ENCODE measurements at regions not wholly inside any gene's neighbourhood (a gene's known extent, or its start where the extent isn't known, plus 50 kb on each side); places are given as distances from the start of the nearest gene placed in this dataset.

- Mint-ChIP-seq H3K27ac (no peak overlapping the region), H3K4me3 (no peak overlapping the region), H3K9me3 (peaks cover 10% of the 10 kb centered on the region), H3K36me3 (ENCODE audit: low read depth) (no peaks in the 10 kb centered on the region), H3K4me1 (no peaks in the 10 kb centered on the region), H3K27me3 (no peaks in the 10 kb centered on the region)
- no peak for ATAC-seq (replicated peaks)
Observed at GRCh38 chr12:65535946-65536345, 257.5 kb downstream of the MSRB3 start.

GRCh38 chr12:65536351-65536750 lies 257.9 kb downstream of the MSRB3 start:
- ATAC-seq (replicated peaks), result no peak
- Mint-ChIP-seq H3K27me3 (no peaks in the 10 kb centered on the region), H3K9me3 (peaks cover 10% of the 10 kb centered on the region), H3K27ac (no peak overlapping the region), H3K4me3 (no peak overlapping the region), H3K36me3 (ENCODE audit: low read depth) (no peaks in the 10 kb centered on the region), H3K4me1 (no peaks in the 10 kb centered on the region)

- H3K36me3 Mint-ChIP-seq (ENCODE audit: low read depth), result no peaks in the 10 kb centered on the region
- no peak for ATAC-seq (replicated peaks)
- H3K27ac Mint-ChIP-seq, result no peak overlapping the region
- no peaks in the 10 kb centered on the region for H3K27me3 Mint-ChIP-seq
- peaks cover 10% of the 10 kb centered on the region for H3K9me3 Mint-ChIP-seq
- H3K4me1 Mint-ChIP-seq, result no peaks in the 10 kb centered on the region
- no peak overlapping the region for H3K4me3 Mint-ChIP-seq
Observed at GRCh38 chr12:65536876-65537681, 258.6 kb downstream of the MSRB3 start.

- H3K27me3 Mint-ChIP-seq, result no peaks in the 10 kb centered on the region
- H3K9me3 Mint-ChIP-seq, result peaks cover 10% of the 10 kb centered on the region
- no peak overlapping the region for H3K27ac Mint-ChIP-seq
- H3K4me1 Mint-ChIP-seq, result no peaks in the 10 kb centered on the region
- no peaks in the 10 kb centered on the region for H3K36me3 Mint-ChIP-seq (ENCODE audit: low read depth)
- ATAC-seq (replicated peaks), result no peak
- H3K4me3 Mint-ChIP-seq, result no peak overlapping the region
Observed at GRCh38 chr12:65537978-65538377, 259.5 kb downstream of the MSRB3 start.

GRCh38 chr12:65539023-65539422 lies 260.5 kb downstream of the MSRB3 start:
- Mint-ChIP-seq H3K4me1 (no peaks in the 10 kb centered on the region), H3K9me3 (peaks cover 10% of the 10 kb centered on the region), H3K36me3 (ENCODE audit: low read depth) (no peaks in the 10 kb centered on the region), H3K4me3 (no peak overlapping the region), H3K27me3 (no peaks in the 10 kb centered on the region), H3K27ac (no peak overlapping the region)
- ATAC-seq (replicated peaks), result no peak

- Mint-ChIP-seq H3K9me3 (peaks cover 10% of the 10 kb centered on the region), H3K4me1 (no peaks in the 10 kb centered on the region), H3K27ac (no peak overlapping the region), H3K4me3 (no peak overlapping the region), H3K36me3 (ENCODE audit: low read depth) (no peaks in the 10 kb centered on the region), H3K27me3 (no peaks in the 10 kb centered on the region)
- no peak for ATAC-seq (replicated peaks)
Observed at GRCh38 chr12:65540140-65540539, 261.7 kb downstream of the MSRB3 start.

GRCh38 chr12:65546528-65546927 lies 268.0 kb downstream of the MSRB3 start:
- Mint-ChIP-seq H3K27me3 (no peaks in the 10 kb centered on the region), H3K36me3 (ENCODE audit: low read depth) (no peaks in the 10 kb centered on the region), H3K9me3 (no peaks in the 10 kb centered on the region), H3K27ac (no peak overlapping the region), H3K4me3 (no peak overlapping the region), H3K4me1 (no peaks in the 10 kb centered on the region)
- ATAC-seq (replicated peaks), result no peak

- Mint-ChIP-seq H3K4me1 (no peaks in the 10 kb centered on the region), H3K4me3 (no peak overlapping the region), H3K9me3 (no peaks in the 10 kb centered on the region), H3K36me3 (ENCODE audit: low read depth) (no peaks in the 10 kb centered on the region), H3K27me3 (peaks cover 17% of the 10 kb centered on the region), H3K27ac (no peak overlapping the region)
- ATAC-seq (replicated peaks), result peak; percentile 70
Observed at GRCh38 chr12:65556676-65557437, 267.4 kb upstream of the HMGA2 start.

- no peaks in the 10 kb centered on the region for H3K9me3 Mint-ChIP-seq
- H3K4me1 Mint-ChIP-seq, result no peaks in the 10 kb centered on the region
- peaks cover 19% of the 10 kb centered on the region for H3K27me3 Mint-ChIP-seq
- no peak overlapping the region for H3K27ac Mint-ChIP-seq
- H3K4me3 Mint-ChIP-seq, result no peak overlapping the region
- ATAC-seq (replicated peaks), result no peak
- H3K36me3 Mint-ChIP-seq (ENCODE audit: low read depth), result no peaks in the 10 kb centered on the region
Observed at GRCh38 chr12:65557438-65558181, 266.7 kb upstream of the HMGA2 start.

- Mint-ChIP-seq H3K9me3 (no peaks in the 10 kb centered on the region), H3K27me3 (peaks cover 26% of the 10 kb centered on the region), H3K27ac (no peak overlapping the region), H3K4me3 (no peak overlapping the region), H3K4me1 (no peaks in the 10 kb centered on the region), H3K36me3 (ENCODE audit: low read depth) (no peaks in the 10 kb centered on the region)
- ATAC-seq (replicated peaks), result no peak
Observed at GRCh38 chr12:65560286-65560685, 264.0 kb upstream of the HMGA2 start.

GRCh38 chr12:65561798-65562382 lies 262.4 kb upstream of the HMGA2 start:
- no peaks in the 10 kb centered on the region for H3K9me3 Mint-ChIP-seq
- H3K4me3 Mint-ChIP-seq, result no peak overlapping the region
- no peaks in the 10 kb centered on the region for H3K36me3 Mint-ChIP-seq (ENCODE audit: low read depth)
- H3K27ac Mint-ChIP-seq, result no peak overlapping the region
- H3K27me3 Mint-ChIP-seq, result peaks cover 28% of the 10 kb centered on the region
- no peak for ATAC-seq (replicated peaks)
- no peaks in the 10 kb centered on the region for H3K4me1 Mint-ChIP-seq

GRCh38 chr12:65565601-65566560 lies 258.4 kb upstream of the HMGA2 start:
- Mint-ChIP-seq H3K27me3 (peaks cover 24% of the 10 kb centered on the region), H3K9me3 (no peaks in the 10 kb centered on the region), H3K4me3 (no peak overlapping the region)

GRCh38 chr12:65566751-65567150 lies 257.5 kb upstream of the HMGA2 start:
- no peaks in the 10 kb centered on the region for H3K36me3 Mint-ChIP-seq (ENCODE audit: low read depth)
- peaks cover 24% of the 10 kb centered on the region for H3K27me3 Mint-ChIP-seq
- no peak overlapping the region for H3K4me3 Mint-ChIP-seq
- H3K4me1 Mint-ChIP-seq, result no peaks in the 10 kb centered on the region
- no peak overlapping the region for H3K27ac Mint-ChIP-seq
- no peaks in the 10 kb centered on the region for H3K9me3 Mint-ChIP-seq
- ATAC-seq (replicated peaks), result no peak

More at GRCh38 chr12:65565601-65566560, 258.4 kb upstream of the HMGA2 start:
- ATAC-seq (replicated peaks), result no peak
- Mint-ChIP-seq H3K36me3 (ENCODE audit: low read depth) (no peaks in the 10 kb centered on the region), H3K4me1 (no peaks in the 10 kb centered on the region), H3K27ac (no peak overlapping the region)
